ENCODE measurements at regions not wholly inside any gene's neighbourhood (a gene's known extent, or its start where the extent isn't known, plus 50 kb on each side); places are given as distances from the start of the nearest gene placed in this dataset.

GRCh38 chr2:10201201-10201600 is 78.7 kb downstream of the RRM2 start:
- DNase-seq = no peak
- no peak overlapping the region for H3K4me3 ChIP-seq
- WGBS, 2 donors (ENCODE audit: low coverage in 1 of 2) = 38 to 55% methylated on average over 4 of the region's 4 CpGs
- H3K9me3 ChIP-seq = no peaks in the 10 kb centered on the region
- no peaks in the 10 kb centered on the region for H3K4me1 ChIP-seq
- no peak for TF ChIP-seq POLR2AphosphoS5 (IDR thresholded peaks at IDR 0.05)
- TF ChIP-seq EP300 (IDR thresholded peaks at IDR 0.05; ENCODE audit: low read depth) = no peak
- no peak for TF ChIP-seq POLR2A (IDR thresholded peaks at IDR 0.05)
- in situ Hi-C loops (cut with MboI; ENCODE audit: low pct_ligation_motif_present in 1 of 4, low pct_unique_long_range_greater_than_20kb in 1 of 4, low sequenced_read_pairs in 3 of 4) (no loop called here), intact Hi-C loops (cut with DNase I; ENCODE audit: low total_unique reads) (no loop called here)
- no peaks in the 10 kb centered on the region for H3K36me3 ChIP-seq
- peak overlapping the region in 1 of 4 donors; percentile 19 for H3K27ac ChIP-seq
- no peaks in the 10 kb centered on the region for H3K27me3 ChIP-seq

- DNase-seq = no peak
- in situ Hi-C loops (cut with MboI; ENCODE audit: low pct_ligation_motif_present in 1 of 4, low pct_unique_long_range_greater_than_20kb in 1 of 4, low sequenced_read_pairs in 3 of 4) = no loop called here
- intact Hi-C loops (cut with DNase I; ENCODE audit: low total_unique reads) = no loop called here
- H3K4me1 ChIP-seq = no peaks in the 10 kb centered on the region
- no peak overlapping the region for H3K4me3 ChIP-seq
- no peaks in the 10 kb centered on the region for H3K27me3 ChIP-seq
- H3K36me3 ChIP-seq = no peaks in the 10 kb centered on the region
- TF ChIP-seq POLR2AphosphoS5 (IDR thresholded peaks at IDR 0.05) (no peak), CTCF (IDR thresholded peaks at IDR 0.05) (no peak), EP300 (IDR thresholded peaks at IDR 0.05; ENCODE audit: low read depth) (no peak), POLR2A (IDR thresholded peaks at IDR 0.05) (no peak)
- H3K27ac ChIP-seq = no peak overlapping the region
- WGBS, 2 donors (ENCODE audit: low coverage in 1 of 2) = 70 to 100% methylated on average over 1 to 4 of the region's 4 CpGs
- no peaks in the 10 kb centered on the region for H3K9me3 ChIP-seq
These were observed 79.7 kb downstream of the RRM2 start for GRCh38 chr2:10202131-10202665.

GRCh38 chr2:10204326-10205161 is 82.0 kb downstream of the RRM2 start:
- in situ Hi-C loops (cut with MboI; ENCODE audit: low pct_ligation_motif_present in 1 of 4, low pct_unique_long_range_greater_than_20kb in 1 of 4, low sequenced_read_pairs in 3 of 4) = no loop called here
- no peak for TF ChIP-seq POLR2A (IDR thresholded peaks at IDR 0.05)
- no peak overlapping the region for H3K27ac ChIP-seq
- H3K9me3 ChIP-seq = no peaks in the 10 kb centered on the region
- no peaks in the 10 kb centered on the region for H3K36me3 ChIP-seq
- no peak for DNase-seq
- no peak overlapping the region for H3K4me3 ChIP-seq
- 87 to 89% methylated on average over 9 to 25 of the region's 25 CpGs for WGBS, 2 donors (ENCODE audit: low coverage in 1 of 2)
- intact Hi-C loops (cut with DNase I; ENCODE audit: low total_unique reads) = no loop called here
- no peaks in the 10 kb centered on the region for H3K27me3 ChIP-seq
- H3K4me1 ChIP-seq = no peaks in the 10 kb centered on the region

- intact Hi-C loops (cut with DNase I; ENCODE audit: low total_unique reads) (no loop called here), in situ Hi-C loops (cut with MboI; ENCODE audit: low pct_ligation_motif_present in 1 of 4, low pct_unique_long_range_greater_than_20kb in 1 of 4, low sequenced_read_pairs in 3 of 4) (no loop called here)
- no peak overlapping the region for H3K27ac ChIP-seq
- no peaks in the 10 kb centered on the region for H3K4me1 ChIP-seq
- H3K36me3 ChIP-seq = no peaks in the 10 kb centered on the region
- no peaks in the 10 kb centered on the region for H3K27me3 ChIP-seq
- H3K4me3 ChIP-seq = no peak overlapping the region
- DNase-seq = no peak
- no peaks in the 10 kb centered on the region for H3K9me3 ChIP-seq
- TF ChIP-seq CTCF (IDR thresholded peaks at IDR 0.05) (no peak), POLR2A (IDR thresholded peaks at IDR 0.05) (no peak), POLR2AphosphoS5 (IDR thresholded peaks at IDR 0.05) (no peak), EP300 (IDR thresholded peaks at IDR 0.05; ENCODE audit: low read depth) (no peak)
- WGBS, 2 donors (ENCODE audit: low coverage in 1 of 2) = 95% methylated on average over 9 of the region's 9 CpGs; no CpG with 5 or more reads in 1 of the 2 donors
These were observed 82.6 kb downstream of the RRM2 start for GRCh38 chr2:10205162-10205475.

- H3K9me3 ChIP-seq = no peaks in the 10 kb centered on the region
- no peak for TF ChIP-seq EP300 (IDR thresholded peaks at IDR 0.05; ENCODE audit: low read depth)
- TF ChIP-seq POLR2A (IDR thresholded peaks at IDR 0.05) = no peak
- TF ChIP-seq POLR2AphosphoS5 (IDR thresholded peaks at IDR 0.05) = no peak
- TF ChIP-seq CTCF (IDR thresholded peaks at IDR 0.05) = no peak
- H3K27me3 ChIP-seq = no peaks in the 10 kb centered on the region
- H3K36me3 ChIP-seq = no peaks in the 10 kb centered on the region
- no peak overlapping the region for H3K27ac ChIP-seq
- 94 to 100% methylated on average over 1 to 5 of the region's 5 CpGs for WGBS, 2 donors (ENCODE audit: low coverage in 1 of 2)
- intact Hi-C loops (cut with DNase I; ENCODE audit: low total_unique reads) (no loop called here), in situ Hi-C loops (cut with MboI; ENCODE audit: low pct_ligation_motif_present in 1 of 4, low pct_unique_long_range_greater_than_20kb in 1 of 4, low sequenced_read_pairs in 3 of 4) (no loop called here)
- H3K4me3 ChIP-seq = no peak overlapping the region
- no peaks in the 10 kb centered on the region for H3K4me1 ChIP-seq
- DNase-seq = no peak
These were observed 86.2 kb downstream of the RRM2 start for GRCh38 chr2:10208736-10209135.
